Cardiac muscle cell (in vitro differentiated cells and primary cell): ENCODE measurements at regions not wholly inside any gene's neighbourhood (a gene's known extent, or its start where the extent isn't known, plus 50 kb on each side); places are given as distances from the start of the nearest gene placed in this dataset.

Experiments used
- DNase-seq, 2 donors: peaks; one replicate each; pipeline versions ENCODE4 v3.0.0 to v3.0.0-alpha.2; 2010 to 2017; ENCODE audit warnings: low read depth in 1 of 2, low spot score in 1 of 2
- H3K27ac ChIP-seq: fragments of 200-600 bp; sonication (generic); 2 replicates; pipeline ENCODE4 v1.5.1; 2016
- H3K27me3 ChIP-seq: fragments of 200-600 bp; sonication (generic); 2 replicates; pipeline ENCODE4 v1.6.0; 2016; ENCODE audit warnings: control low read depth
- H3K36me3 ChIP-seq: fragments of 200-600 bp; sonication (generic); 2 replicates; pipeline ENCODE4 v1.5.1; 2016; ENCODE audit warnings: control low read depth
- H3K4me1 ChIP-seq: fragments of 200-600 bp; sonication (generic); 2 replicates; pipeline ENCODE4 v1.8.1; 2017; ENCODE audit warnings: low read depth, mild to moderate bottlenecking, mixed run types
- H3K4me3 ChIP-seq: fragments of 200-600 bp; sonication (generic); 2 replicates; pipeline ENCODE4 v1.5.1; 2016; ENCODE audit warnings: mild to moderate bottlenecking
- H3K9me3 ChIP-seq: fragments of 200-600 bp; sonication (generic); 2 replicates; pipeline ENCODE4 v1.5.1; 2017; ENCODE audit warnings: low read depth, mild to moderate bottlenecking, control low read depth
- TF ChIP-seq, protein P1 (sequence below): IDR thresholded peaks from 2 replicates; pipeline ENCODE4 v1.5.1; 2012; ENCODE audit warnings: low read depth, mild to moderate bottlenecking, low read length

DNA sequence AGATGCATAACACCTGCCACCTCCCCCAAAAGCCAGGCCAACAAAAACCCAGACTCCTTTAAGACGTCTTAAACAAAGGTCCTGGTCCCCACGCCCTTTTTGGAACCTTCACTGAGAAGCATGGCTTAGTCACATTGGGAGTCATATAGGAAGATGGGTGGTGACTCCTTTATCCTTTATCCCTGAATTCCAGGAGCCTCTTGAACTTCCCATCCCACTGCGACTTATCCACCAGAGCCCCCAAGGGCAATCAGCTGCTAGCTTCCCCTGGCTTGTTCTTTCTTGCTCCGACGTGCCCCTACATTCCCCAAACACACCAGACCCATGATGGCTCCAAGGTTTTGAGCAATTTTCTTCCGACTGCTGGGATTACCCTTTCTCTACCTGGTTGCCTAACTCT is 567.0 kb upstream of the CADM1 start:
- no peak overlapping the region for H3K4me3 ChIP-seq
- TF ChIP-seq, protein P1, sequence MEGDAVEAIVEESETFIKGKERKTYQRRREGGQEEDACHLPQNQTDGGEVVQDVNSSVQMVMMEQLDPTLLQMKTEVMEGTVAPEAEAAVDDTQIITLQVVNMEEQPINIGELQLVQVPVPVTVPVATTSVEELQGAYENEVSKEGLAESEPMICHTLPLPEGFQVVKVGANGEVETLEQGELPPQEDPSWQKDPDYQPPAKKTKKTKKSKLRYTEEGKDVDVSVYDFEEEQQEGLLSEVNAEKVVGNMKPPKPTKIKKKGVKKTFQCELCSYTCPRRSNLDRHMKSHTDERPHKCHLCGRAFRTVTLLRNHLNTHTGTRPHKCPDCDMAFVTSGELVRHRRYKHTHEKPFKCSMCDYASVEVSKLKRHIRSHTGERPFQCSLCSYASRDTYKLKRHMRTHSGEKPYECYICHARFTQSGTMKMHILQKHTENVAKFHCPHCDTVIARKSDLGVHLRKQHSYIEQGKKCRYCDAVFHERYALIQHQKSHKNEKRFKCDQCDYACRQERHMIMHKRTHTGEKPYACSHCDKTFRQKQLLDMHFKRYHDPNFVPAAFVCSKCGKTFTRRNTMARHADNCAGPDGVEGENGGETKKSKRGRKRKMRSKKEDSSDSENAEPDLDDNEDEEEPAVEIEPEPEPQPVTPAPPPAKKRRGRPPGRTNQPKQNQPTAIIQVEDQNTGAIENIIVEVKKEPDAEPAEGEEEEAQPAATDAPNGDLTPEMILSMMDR: no peak
- peaks cover 7% of the 10 kb centered on the region for H3K27me3 ChIP-seq
- DNase-seq: no peak
- no peaks in the 10 kb centered on the region for H3K36me3 ChIP-seq
- H3K9me3 ChIP-seq: no peaks in the 10 kb centered on the region
- H3K27ac ChIP-seq: no peak overlapping the region
- H3K4me1 ChIP-seq: peaks cover 16% of the 10 kb centered on the region

DNA sequence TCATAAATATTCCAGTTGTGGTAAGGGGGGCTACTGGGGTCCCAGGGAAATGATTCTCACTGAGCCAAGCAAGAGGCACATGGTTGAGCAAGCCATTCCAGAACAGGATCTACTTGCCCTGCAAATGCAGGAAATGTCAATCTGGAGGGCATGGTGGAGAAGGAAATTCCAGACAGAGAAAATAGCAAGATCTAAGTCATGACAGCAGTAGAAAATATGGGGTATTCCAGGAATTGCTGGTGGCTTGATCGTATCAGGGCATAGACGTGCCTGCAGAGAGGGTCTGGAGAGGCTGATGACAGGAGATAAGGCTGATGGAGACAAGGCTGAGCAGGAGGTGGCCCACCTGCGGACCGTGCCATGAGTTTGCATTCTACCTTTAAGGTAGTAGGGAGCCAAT is 566.3 kb upstream of the CADM1 start:
- Histone ChIP-seq H3K27ac (no peak overlapping the region), H3K27me3 (peaks cover 9% of the 10 kb centered on the region), H3K36me3 (no peaks in the 10 kb centered on the region), H3K4me3 (no peak overlapping the region), H3K4me1 (peaks cover 16% of the 10 kb centered on the region), H3K9me3 (no peaks in the 10 kb centered on the region)
- no peak for DNase-seq
- TF ChIP-seq, protein P1: no peak

DNA sequence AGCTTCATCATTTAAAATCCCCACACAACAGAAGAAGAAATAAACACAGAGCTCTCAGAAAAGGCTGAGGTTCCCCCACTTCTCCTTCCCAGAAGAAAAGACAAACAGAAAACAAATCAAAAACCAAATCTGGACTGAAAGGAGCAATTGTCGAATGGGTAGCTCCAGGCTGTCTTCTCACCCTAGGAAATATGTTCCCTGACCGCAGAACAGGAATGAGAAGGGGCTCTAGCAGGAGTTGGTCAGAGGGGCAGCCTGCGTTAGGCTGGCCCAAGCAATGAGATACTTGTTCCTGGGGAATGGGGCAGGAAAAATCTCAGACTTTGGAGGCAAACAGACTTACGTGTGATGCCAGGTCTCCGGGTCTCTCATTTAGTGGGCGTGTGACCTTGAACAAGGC is 562.6 kb upstream of the CADM1 start:
- TF ChIP-seq, protein P1: no peak
- Histone ChIP-seq H3K9me3 (no peaks in the 10 kb centered on the region), H3K27me3 (peaks cover 8% of the 10 kb centered on the region), H3K4me1 (peaks cover 30% of the 10 kb centered on the region), H3K27ac (no peak overlapping the region), H3K36me3 (no peaks in the 10 kb centered on the region), H3K4me3 (no peak overlapping the region)
- no peak for DNase-seq

DNA sequence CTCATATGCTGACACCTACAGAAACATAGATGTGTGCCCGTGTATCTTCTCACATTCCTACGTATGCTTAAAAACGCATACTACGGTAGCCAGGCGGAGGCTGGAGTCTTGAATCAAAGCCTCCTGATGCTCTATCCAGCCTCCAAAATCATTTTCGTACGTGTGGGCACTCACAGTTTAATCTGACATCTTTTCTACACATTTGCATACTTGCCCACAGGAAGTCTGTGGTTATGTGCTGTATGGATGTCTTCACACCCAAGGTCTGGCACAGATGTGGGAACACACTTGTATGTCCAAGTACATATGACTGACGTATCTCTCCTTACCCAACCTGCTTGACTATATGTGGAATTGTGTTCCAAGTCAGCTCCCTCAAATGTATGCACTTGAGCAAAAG is 561.8 kb upstream of the CADM1 start:
- H3K4me3 ChIP-seq: no peak overlapping the region
- H3K27ac ChIP-seq: no peak overlapping the region
- peaks cover 30% of the 10 kb centered on the region for H3K4me1 ChIP-seq
- H3K36me3 ChIP-seq: no peaks in the 10 kb centered on the region
- H3K27me3 ChIP-seq: peaks cover 5% of the 10 kb centered on the region
- DNase-seq: no peak
- TF ChIP-seq, protein P1: no peak
- H3K9me3 ChIP-seq: no peaks in the 10 kb centered on the region

DNA sequence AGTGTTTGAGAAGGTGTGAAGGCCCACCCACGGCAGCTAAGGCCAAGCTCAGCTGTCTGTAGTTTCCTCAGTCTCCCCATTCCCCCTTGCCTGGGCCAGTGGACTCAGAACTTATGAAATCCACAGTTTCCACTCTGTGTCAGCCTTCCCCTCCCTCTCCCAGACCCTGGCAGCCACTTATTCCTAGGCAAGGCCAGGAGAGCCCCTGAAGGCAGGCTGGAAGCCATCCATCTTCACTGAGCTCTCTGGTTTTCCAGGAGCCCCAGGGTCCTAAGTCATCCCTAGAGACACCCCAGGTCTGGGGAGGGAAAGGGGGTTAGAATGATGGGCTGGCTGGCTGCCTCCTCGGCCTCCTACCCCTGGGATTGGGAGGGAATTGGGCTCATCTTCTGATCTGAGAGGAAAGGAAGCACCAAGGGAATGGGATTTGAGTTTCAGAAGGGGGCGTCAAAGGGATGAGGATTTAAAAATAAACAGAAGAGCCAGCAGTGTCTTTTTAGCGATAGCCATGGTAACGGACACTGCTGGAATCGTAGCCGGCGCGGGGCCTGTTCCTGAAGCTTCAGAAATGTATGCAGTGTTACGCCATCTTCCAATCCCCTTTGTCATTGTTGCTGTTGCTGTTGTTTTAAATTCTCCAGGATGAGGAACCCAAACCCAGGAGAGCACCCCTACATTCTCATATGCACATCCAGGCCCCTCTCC is 561.1 kb upstream of the CADM1 start:
- DNase-seq: no peak
- Histone ChIP-seq H3K4me1 (peaks cover 25% of the 10 kb centered on the region), H3K36me3 (no peaks in the 10 kb centered on the region), H3K9me3 (no peaks in the 10 kb centered on the region), H3K27ac (no peak overlapping the region), H3K4me3 (no peak overlapping the region), H3K27me3 (peaks cover 5% of the 10 kb centered on the region)
- TF ChIP-seq, protein P1: no peak
